Fibroblast of villous mesenchyme (primary cell): ENCODE measurements at regions not wholly inside any gene's neighbourhood (a gene's known extent, or its start where the extent isn't known, plus 50 kb on each side); places are given as distances from the start of the nearest gene placed in this dataset.
A peak's percentile ranks its signal among the peaks of the same experiment; 100 is the strongest.

Experiments
- DNase-seq: peaks from one replicate; pipeline ENCODE4 v3.0.0-alpha.2; 2010; ENCODE audit warnings: low read depth
- H3K4me3 ChIP-seq: 2 replicates; pipeline ENCODE4 v1.5.1; 2011; ENCODE audit warnings: low read depth, mild to moderate bottlenecking, low read length
- CTCF ChIP-seq: IDR thresholded peaks from 2 replicates; pipeline ENCODE4 v1.5.1; 2012; ENCODE audit warnings: low read depth, mild to moderate bottlenecking, low read length; ENCODE audit not compliant: insufficient read depth

DNA sequence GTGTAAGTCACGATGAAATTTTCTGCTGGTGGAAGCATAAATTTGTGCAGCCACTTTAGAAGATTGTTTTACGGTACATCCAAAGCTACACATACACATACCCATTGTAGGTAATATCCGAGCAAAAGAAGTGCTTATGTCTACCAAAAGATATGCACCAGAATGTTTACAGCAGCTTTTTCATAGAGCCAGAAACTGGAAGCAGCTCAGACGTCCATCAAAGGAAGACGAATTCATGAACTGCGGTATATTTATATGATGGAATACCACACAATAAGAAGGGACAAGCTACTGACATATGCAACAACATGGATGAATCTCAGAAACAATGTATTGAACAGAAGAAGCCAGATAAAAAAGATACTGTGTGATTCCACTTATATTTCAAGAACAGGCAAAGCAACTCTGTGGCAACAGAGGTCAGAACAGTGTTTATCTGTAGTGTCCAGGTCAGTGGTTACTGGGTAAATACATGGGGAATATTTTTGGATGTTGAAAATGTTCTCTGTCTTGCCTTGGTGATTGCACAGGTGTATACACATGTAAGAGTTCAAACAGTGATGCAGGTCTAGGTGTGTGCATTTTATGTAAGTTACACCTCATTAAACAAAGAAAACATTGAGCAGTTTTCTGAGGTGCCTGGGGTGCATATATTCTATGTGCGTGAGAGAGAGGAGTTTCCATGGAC lies 51.9 kb upstream of the EXOC2 start:
- H3K4me3 ChIP-seq = no peak overlapping the region
- no peak for DNase-seq
- no peak for TF ChIP-seq CTCF

DNA sequence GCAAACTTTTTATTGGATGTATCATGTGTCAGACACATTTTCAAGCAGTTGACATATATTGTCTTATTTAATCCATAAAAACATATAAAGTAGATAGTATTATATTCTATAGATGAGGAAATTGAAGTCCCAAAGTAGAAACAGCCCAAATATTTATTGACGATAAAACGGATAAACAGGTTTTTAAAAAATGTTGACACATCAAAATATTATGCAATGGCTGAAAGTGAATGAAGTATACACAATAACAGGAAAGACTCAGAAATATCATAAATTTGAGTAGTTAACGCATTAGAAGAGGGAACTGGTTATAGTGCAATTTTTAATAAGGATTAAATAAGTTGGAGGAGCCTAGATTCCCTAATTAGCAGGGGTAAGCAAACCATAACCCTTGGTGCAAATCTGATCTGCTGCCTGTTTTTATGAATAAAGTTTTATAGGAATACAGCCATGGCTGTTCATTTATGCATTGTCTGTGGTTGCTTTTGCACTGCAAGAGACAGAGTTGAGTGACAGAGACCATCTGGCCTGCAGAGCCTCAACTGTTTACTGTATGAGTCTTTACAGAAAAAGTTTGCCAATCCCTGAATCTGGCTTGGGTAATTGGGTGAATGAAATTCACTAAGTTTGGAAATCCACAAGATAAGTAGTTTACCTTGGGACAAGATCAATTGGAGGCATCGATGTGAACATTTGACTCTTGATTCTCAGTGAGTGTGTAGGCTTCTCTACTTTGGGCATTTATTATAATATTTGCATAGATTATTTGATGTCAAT lies 50.6 kb upstream of the EXOC2 start:
- peak; percentile 16 for DNase-seq
- H3K4me3 ChIP-seq = no peak overlapping the region

More for the DNA sequence above, 50.6 kb upstream of the EXOC2 start:
- TF ChIP-seq CTCF = no peak
